HL-60 (cell line): ENCODE measurements at regions not wholly inside any gene's neighbourhood (a gene's known extent, or its start where the extent isn't known, plus 50 kb on each side); places are given as distances from the start of the nearest gene placed in this dataset.

Experiments used
- DNase-seq, 2 experiments: peaks; one replicate each; pipeline ENCODE4 v3.0.0-alpha.2; 2010 to 2020; ENCODE audit warnings: low read depth in 1 of 2, low spot score in 1 of 2
- H3K27ac ChIP-seq: fragments of 250-450 bp; sonication (Bioruptor Pico); replicated peaks from 2 replicates; pipeline ENCODE4 v1.5.1; 2020; ENCODE audit warnings: mild to moderate bottlenecking, moderate library complexity
- H3K27me3 ChIP-seq: fragments of 250-450 bp; sonication (Bioruptor Pico); 2 replicates; pipeline ENCODE4 v1.5.1; 2021; ENCODE audit warnings: mild to moderate bottlenecking, moderate library complexity; ENCODE audit not compliant: insufficient read depth, poor library complexity, severe bottlenecking
- H3K4me3 ChIP-seq: replicated peaks from 2 replicates; pipeline ENCODE4 v1.5.1; 2011; ENCODE audit warnings: mild to moderate bottlenecking, control low read depth, low read length; ENCODE audit not compliant: insufficient read depth
- GABPA ChIP-seq: IDR thresholded peaks from 2 replicates; pipeline ENCODE4 v1.6.1; 2012; ENCODE audit warnings: low read depth
- POLR2AphosphoS5 ChIP-seq: IDR thresholded peaks from 2 replicates; pipeline ENCODE4 v1.6.1; 2012; ENCODE audit warnings: low read depth
- SPI1 ChIP-seq: IDR thresholded peaks from 2 replicates; pipeline ENCODE4 v1.6.1; 2012; ENCODE audit warnings: low read depth, mild to moderate bottlenecking, borderline replicate concordance
- TF ChIP-seq, protein P1 (sequence below): IDR thresholded peaks from one replicate; pipeline ENCODE4 v1.5.1; 2011; ENCODE audit warnings: low read length, control low read depth, inconsistent platforms; ENCODE audit not compliant: insufficient read depth
- TF ChIP-seq, protein P2 (sequence below): IDR thresholded peaks from 2 replicates; pipeline ENCODE4 v1.6.1; 2012; ENCODE audit warnings: low read depth; ENCODE audit not compliant: insufficient replicate concordance

DNA sequence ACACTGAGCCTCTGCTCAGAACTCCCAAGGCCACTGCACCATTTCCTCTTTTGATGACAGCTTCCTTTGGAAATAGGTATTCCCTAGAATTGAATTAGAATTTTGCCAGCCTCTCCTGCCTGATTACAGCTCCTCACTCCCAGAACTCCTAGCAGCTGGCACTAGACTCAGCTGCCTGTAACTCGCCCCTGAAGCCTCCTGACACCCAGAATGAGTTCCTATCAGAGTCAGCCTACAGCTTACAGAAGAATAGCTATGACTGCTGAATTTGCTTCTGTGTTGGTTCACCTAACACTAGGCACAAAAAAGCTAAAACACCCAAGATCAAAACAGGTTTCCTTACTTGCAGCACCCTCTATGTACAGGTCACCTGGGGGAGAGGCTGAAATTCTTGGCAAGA, 108.2 kb upstream of the PTPRM start:
- TF ChIP-seq, protein P1, sequence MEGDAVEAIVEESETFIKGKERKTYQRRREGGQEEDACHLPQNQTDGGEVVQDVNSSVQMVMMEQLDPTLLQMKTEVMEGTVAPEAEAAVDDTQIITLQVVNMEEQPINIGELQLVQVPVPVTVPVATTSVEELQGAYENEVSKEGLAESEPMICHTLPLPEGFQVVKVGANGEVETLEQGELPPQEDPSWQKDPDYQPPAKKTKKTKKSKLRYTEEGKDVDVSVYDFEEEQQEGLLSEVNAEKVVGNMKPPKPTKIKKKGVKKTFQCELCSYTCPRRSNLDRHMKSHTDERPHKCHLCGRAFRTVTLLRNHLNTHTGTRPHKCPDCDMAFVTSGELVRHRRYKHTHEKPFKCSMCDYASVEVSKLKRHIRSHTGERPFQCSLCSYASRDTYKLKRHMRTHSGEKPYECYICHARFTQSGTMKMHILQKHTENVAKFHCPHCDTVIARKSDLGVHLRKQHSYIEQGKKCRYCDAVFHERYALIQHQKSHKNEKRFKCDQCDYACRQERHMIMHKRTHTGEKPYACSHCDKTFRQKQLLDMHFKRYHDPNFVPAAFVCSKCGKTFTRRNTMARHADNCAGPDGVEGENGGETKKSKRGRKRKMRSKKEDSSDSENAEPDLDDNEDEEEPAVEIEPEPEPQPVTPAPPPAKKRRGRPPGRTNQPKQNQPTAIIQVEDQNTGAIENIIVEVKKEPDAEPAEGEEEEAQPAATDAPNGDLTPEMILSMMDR: no peak
- TF ChIP-seq, protein P2, sequence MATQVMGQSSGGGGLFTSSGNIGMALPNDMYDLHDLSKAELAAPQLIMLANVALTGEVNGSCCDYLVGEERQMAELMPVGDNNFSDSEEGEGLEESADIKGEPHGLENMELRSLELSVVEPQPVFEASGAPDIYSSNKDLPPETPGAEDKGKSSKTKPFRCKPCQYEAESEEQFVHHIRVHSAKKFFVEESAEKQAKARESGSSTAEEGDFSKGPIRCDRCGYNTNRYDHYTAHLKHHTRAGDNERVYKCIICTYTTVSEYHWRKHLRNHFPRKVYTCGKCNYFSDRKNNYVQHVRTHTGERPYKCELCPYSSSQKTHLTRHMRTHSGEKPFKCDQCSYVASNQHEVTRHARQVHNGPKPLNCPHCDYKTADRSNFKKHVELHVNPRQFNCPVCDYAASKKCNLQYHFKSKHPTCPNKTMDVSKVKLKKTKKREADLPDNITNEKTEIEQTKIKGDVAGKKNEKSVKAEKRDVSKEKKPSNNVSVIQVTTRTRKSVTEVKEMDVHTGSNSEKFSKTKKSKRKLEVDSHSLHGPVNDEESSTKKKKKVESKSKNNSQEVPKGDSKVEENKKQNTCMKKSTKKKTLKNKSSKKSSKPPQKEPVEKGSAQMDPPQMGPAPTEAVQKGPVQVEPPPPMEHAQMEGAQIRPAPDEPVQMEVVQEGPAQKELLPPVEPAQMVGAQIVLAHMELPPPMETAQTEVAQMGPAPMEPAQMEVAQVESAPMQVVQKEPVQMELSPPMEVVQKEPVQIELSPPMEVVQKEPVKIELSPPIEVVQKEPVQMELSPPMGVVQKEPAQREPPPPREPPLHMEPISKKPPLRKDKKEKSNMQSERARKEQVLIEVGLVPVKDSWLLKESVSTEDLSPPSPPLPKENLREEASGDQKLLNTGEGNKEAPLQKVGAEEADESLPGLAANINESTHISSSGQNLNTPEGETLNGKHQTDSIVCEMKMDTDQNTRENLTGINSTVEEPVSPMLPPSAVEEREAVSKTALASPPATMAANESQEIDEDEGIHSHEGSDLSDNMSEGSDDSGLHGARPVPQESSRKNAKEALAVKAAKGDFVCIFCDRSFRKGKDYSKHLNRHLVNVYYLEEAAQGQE: no peak
- TF ChIP-seq SPI1: no peak
- TF ChIP-seq GABPA: no peak
- TF ChIP-seq POLR2AphosphoS5: no peak
- no peak overlapping the region for H3K4me3 ChIP-seq
- no peaks in the 10 kb centered on the region for H3K27me3 ChIP-seq
- DNase-seq: no peak
- no peak overlapping the region for H3K27ac ChIP-seq

DNA sequence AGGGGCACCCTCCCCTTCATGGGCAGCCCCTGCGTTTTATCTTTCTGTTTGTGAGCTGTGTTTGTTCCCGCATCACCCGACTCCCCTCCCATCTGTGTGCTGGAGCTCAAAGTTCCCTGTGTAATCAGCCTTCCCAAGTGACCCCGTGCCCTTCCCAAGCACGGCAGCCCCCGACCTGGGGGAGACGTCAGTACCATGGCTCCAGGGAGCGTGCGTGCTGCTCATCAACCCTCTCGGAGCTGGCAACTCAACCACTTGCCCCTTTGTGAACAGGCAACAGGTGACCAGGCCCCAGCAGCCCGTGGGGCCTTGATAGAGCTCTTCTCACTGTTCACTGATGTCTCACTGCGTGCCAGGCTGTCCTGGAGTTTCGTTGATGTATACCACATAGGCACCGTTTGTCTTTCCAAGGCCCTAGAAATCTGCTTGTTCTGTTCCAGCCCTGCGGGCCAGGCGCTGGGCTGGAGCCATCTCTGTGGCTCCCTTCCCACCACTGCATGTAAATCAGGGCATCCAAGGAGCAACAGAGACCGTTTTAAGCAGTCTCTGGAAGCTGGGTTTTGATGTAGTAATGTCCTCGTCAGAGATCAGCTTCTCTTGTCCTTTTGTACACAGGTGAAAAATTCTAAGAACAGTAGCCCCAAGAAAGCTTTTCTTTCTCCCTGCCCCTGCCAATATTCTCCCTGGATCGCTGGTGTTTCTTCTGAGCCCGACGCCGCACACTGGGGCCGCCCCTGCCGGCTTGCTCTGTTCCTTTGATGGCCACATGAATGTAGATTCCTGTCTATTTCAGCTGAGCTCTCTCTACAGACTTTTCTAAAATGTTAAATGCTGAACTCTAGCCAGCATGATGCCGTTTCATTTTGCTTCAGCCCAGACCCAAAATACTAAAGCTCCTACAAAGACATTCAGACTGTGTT, 107.0 kb upstream of the PTPRM start:
- TF ChIP-seq, protein P2: no peak
- TF ChIP-seq, protein P1: no peak
- no peak for TF ChIP-seq SPI1
- no peak for TF ChIP-seq GABPA
- no peak for TF ChIP-seq POLR2AphosphoS5
- H3K27ac ChIP-seq: no peak overlapping the region
- no peaks in the 10 kb centered on the region for H3K27me3 ChIP-seq
- DNase-seq: no peak
- H3K4me3 ChIP-seq: no peak overlapping the region

DNA sequence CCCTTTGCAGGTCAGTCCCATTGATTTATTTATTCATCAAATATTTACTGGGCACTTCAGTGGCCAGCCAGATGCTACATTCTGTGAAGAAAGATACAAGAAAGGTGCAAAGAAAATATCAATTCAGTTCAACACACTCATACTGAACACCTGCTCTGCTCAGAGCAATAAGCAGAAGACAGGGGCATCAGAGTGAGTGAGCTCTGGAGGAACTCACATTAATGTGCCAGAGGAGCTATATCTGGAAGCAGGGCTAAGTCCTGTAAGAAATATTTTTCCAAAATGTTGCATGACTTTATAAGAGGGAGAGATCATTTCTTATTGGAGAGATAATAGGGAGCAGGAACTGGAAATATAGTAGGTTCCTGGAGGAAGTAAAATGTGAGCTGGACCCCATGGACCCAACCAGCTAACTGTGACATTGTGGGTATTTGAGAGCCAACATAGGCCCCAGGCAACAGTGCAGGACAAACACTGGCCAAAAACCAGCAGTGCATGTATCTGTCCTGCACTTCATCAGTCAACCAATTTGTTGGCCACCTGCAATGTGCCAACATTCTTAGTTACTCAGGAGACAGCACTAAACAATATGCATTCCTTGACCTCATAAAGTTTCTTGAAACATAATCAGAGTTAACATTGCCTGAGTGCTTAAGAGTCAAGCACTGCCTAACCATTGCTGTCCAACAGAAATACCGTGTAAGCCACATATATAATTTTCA, 102.7 kb upstream of the PTPRM start:
- no peaks in the 10 kb centered on the region for H3K27me3 ChIP-seq
- DNase-seq: no peak
- no peak overlapping the region for H3K27ac ChIP-seq
- TF ChIP-seq GABPA (no peak), SPI1 (no peak), POLR2AphosphoS5 (no peak)
- TF ChIP-seq, protein P2: no peak
- TF ChIP-seq, protein P1: no peak
- no peak overlapping the region for H3K4me3 ChIP-seq
